OCI-LY7 (cell line): ENCODE measurements at regions not wholly inside any gene's neighbourhood (a gene's known extent, or its start where the extent isn't known, plus 50 kb on each side); places are given as distances from the start of the nearest gene placed in this dataset.

Source experiments
- BruUV-seq: library from RNA; stranded (reverse); fragments of 400-500 nt; replicated peaks from 2 replicates; lab custom pipeline; 2021; lab: Mats Ljungman, UMichigan
- CTCF ChIA-PET: fragments of 300-600 bp; sonication (Branson Sonifier 250); formaldehyde crosslinking; loops from one replicate; lab custom pipeline; 2022; ENCODE audit warnings: antibody characterized with exemption; ENCODE audit not compliant: unreplicated experiment; lab: Charles Lee
- POLR2A ChIA-PET: fragments of 300-600 bp; sonication (Branson Sonifier 250); formaldehyde crosslinking; loops from one replicate; lab custom pipeline; 2022; ENCODE audit warnings: antibody characterized with exemption; lab: Charles Lee
- DNase-seq: peaks from one replicate; pipeline ENCODE4 v3.0.0-alpha.2; 2015; ENCODE audit warnings: low spot score
- H2AFZ ChIP-seq: fragments of 200-600 bp; sonication (generic), shearing (Covaris generic); 2 replicates; pipeline ENCODE4 v1.6.1; 2014; ENCODE audit warnings: mild to moderate bottlenecking, antibody characterized with exemption, low read length, moderate library complexity
- H3K27ac ChIP-seq: fragments of 200-600 bp; sonication (generic); 2 replicates; pipeline ENCODE4 v1.5.1; 2014; ENCODE audit warnings: mixed run types, low read depth, mild to moderate bottlenecking, moderate library complexity, low read length, inconsistent platforms; ENCODE audit not compliant: poor library complexity, severe bottlenecking
- H3K36me3 ChIP-seq: fragments of 200-600 bp; sonication (generic); 2 replicates; pipeline ENCODE4 v1.6.1; 2014; ENCODE audit warnings: mild to moderate bottlenecking, antibody characterized with exemption, low read length, moderate library complexity, mixed read lengths; ENCODE audit not compliant: insufficient read depth
- H3K4me1 ChIP-seq: fragments of 200-600 bp; sonication (generic); 2 replicates; pipeline ENCODE4 v1.5.1; 2014; ENCODE audit warnings: mild to moderate bottlenecking, low read length; ENCODE audit not compliant: insufficient read depth, poor library complexity, severe bottlenecking
- H3K4me2 ChIP-seq: fragments of 200-600 bp; sonication (generic); 2 replicates; pipeline ENCODE4 v1.6.1; 2014; ENCODE audit warnings: mild to moderate bottlenecking, low read length
- H3K4me3 ChIP-seq: fragments of 200-600 bp; sonication (generic); 2 replicates; pipeline ENCODE4 v1.5.1; 2014; ENCODE audit warnings: mild to moderate bottlenecking, low read depth, low read length; ENCODE audit not compliant: poor library complexity, severe bottlenecking
- H3K79me2 ChIP-seq: fragments of 200-600 bp; sonication (generic); 2 replicates; pipeline ENCODE4 v1.6.1; 2016; ENCODE audit warnings: low read depth, mild to moderate bottlenecking, low read length, moderate library complexity, mixed read lengths; ENCODE audit not compliant: insufficient read depth
- H3K9me2 ChIP-seq: fragments of 200-600 bp; sonication (generic); 2 replicates; pipeline ENCODE4 v1.6.1; 2016; ENCODE audit warnings: mild to moderate bottlenecking, low read length, mixed read lengths; ENCODE audit not compliant: insufficient read depth
- H3K9me3 ChIP-seq: fragments of 200-600 bp; sonication (generic); 2 replicates; pipeline ENCODE4 v1.6.1; 2014; ENCODE audit warnings: mild to moderate bottlenecking, mixed run types, low read length, mixed read lengths
- H4K20me1 ChIP-seq: fragments of 200-600 bp; sonication (generic); 2 replicates; pipeline ENCODE4 v1.6.1; 2014; ENCODE audit warnings: mild to moderate bottlenecking, antibody characterized with exemption, low read length, moderate library complexity, mixed read lengths; ENCODE audit not compliant: insufficient read depth
- EZH2phosphoT487 ChIP-seq: fragments of 200-600 bp; sonication (generic); IDR thresholded peaks from 2 replicates; pipeline ENCODE4 v1.6.1; 2018; ENCODE audit warnings: low read depth, borderline replicate concordance, mild to moderate bottlenecking, mixed run types, antibody characterized with exemption, low read length, moderate library complexity, mixed read lengths
- intact Hi-C: fragments of 100-400 bp; cut with micrococcal nuclease; formaldehyde crosslinking; loops from one replicate; pipeline ENCODE4 v1.10.0; 2022; ENCODE audit not compliant: unreplicated experiment
- TF ChIP-seq, protein P1 (sequence below): fragments of 200-600 bp; sonication (generic); conservative IDR thresholded peaks from 2 replicates; pipeline ENCODE4 v1.5.1; 2014; ENCODE audit warnings: mild to moderate bottlenecking, antibody characterized with exemption, low read length, moderate library complexity, mixed read lengths

DNA sequence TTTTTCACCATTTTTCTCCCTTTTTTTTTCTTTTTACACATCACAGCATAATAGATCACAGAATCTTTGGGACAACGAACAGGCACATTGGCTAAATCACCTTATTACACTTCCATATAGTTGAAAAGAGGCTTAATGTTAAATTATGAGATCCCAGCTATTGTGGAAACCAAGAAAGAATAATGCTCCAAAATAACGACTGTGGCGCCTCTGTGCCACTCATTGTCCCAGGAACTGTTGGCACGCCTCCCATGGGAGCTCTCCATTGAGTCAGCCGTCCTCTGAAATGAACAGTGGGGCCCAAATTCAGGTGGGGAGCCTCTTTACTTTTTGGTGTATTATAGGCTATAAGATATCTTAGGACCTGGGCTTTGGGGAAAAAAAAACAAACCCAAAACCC, 82.2 kb upstream of the NFIB start:
- Histone ChIP-seq H2AFZ (no peak overlapping the region), H3K27ac (no peak overlapping the region), H3K4me3 (no peak overlapping the region), H3K4me2 (no peak overlapping the region), H4K20me1 (no peaks in the 10 kb centered on the region), H3K9me2 (0 out of 2 replicates have a peak, but pooled peaks cover 3% of the 10 kb centered on the region), H3K79me2 (no peaks in the 10 kb centered on the region), H3K9me3 (no peaks in the 10 kb centered on the region), H3K36me3 (no peaks in the 10 kb centered on the region), H3K4me1 (no peaks in the 10 kb centered on the region)
- CTCF ChIA-PET, result no interaction called here
- TF ChIP-seq EZH2phosphoT487, result no peak
- TF ChIP-seq, protein P1, sequence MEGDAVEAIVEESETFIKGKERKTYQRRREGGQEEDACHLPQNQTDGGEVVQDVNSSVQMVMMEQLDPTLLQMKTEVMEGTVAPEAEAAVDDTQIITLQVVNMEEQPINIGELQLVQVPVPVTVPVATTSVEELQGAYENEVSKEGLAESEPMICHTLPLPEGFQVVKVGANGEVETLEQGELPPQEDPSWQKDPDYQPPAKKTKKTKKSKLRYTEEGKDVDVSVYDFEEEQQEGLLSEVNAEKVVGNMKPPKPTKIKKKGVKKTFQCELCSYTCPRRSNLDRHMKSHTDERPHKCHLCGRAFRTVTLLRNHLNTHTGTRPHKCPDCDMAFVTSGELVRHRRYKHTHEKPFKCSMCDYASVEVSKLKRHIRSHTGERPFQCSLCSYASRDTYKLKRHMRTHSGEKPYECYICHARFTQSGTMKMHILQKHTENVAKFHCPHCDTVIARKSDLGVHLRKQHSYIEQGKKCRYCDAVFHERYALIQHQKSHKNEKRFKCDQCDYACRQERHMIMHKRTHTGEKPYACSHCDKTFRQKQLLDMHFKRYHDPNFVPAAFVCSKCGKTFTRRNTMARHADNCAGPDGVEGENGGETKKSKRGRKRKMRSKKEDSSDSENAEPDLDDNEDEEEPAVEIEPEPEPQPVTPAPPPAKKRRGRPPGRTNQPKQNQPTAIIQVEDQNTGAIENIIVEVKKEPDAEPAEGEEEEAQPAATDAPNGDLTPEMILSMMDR, result no peak
- DNase-seq, result no peak
- intact Hi-C loops, result no loop called here
- POLR2A ChIA-PET, result no interaction called here
- BruUV-seq, result no TSS peak

DNA sequence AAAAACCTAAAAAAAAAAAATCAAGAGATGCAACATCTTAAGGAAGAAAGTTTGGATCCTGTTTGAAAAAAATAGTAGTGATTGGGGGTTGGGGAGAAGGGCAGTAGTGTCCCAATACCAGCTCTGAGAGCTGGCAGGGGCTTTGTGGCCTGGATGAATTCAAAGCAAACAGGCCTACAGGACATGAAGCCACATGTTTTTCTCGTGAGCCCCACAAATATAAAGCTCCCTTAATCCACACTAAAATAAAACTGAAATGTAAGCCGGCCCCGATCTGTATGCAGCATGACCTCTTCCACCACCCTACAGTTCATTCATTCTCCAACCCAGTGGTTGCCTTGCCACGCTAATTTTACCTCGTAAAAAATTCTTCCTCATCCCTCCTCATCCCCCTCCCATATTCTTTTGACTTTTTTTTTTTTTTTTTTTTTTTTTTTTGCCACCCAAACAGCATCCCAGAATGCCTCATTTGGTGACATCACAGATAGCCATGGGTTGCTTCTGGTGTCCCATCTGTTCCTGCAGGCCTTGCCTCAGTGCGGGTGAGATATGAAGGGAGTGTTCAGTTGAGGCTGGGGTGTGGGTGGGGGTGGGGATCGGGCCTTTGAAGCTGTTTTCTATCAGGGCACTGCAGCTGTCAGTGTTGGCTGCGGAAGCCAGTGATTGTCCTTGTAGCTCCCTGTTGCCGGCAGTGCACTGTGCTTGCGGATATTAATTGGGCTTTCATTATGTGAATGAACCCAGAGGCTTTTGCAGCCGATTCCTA, 81.6 kb upstream of the NFIB start:
- Histone ChIP-seq H3K79me2 (no peaks in the 10 kb centered on the region), H2AFZ (no peak overlapping the region), H3K4me1 (no peaks in the 10 kb centered on the region), H3K4me2 (no peak overlapping the region), H3K9me2 (0 out of 2 replicates have a peak, but pooled peaks cover 3% of the 10 kb centered on the region), H3K36me3 (no peaks in the 10 kb centered on the region), H3K9me3 (no peaks in the 10 kb centered on the region), H4K20me1 (no peaks in the 10 kb centered on the region), H3K27ac (no peak overlapping the region), H3K4me3 (no peak overlapping the region)
- TF ChIP-seq EZH2phosphoT487, result no peak
- TF ChIP-seq, protein P1, result no peak
- intact Hi-C loops, result no loop called here
- no TSS peak for BruUV-seq
- DNase-seq, result no peak
- POLR2A ChIA-PET, result interaction anchor here (0.7 kb wide), 3 partner anchors 13 to 1655 kb away, joined by 5 to 8 read pairs (median 7); no protein-coding TSS in a partner anchor
- CTCF ChIA-PET, result no interaction called here

DNA sequence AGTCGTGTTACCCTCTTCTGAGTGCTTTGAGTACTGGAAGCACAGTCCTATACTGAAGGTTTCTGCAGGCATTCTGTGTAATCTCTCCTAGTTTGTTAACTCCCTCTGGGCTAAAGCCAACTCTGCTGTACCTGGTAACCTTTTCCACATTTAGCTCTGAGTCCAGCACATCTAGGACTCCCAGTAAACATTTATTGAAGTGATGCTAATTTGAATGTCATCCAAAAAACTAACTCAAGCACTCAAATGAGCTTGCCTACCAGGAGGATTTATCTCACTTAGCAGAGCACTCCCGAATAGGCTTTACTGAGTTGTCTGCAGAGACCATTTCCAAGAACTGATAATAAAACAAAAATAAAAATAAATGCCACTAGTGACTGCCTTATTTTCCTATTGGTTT, 79.5 kb upstream of the NFIB start:
- Histone ChIP-seq H3K4me1 (no peaks in the 10 kb centered on the region), H3K79me2 (no peaks in the 10 kb centered on the region), H3K4me2 (no peak overlapping the region), H3K9me3 (no peaks in the 10 kb centered on the region), H4K20me1 (no peaks in the 10 kb centered on the region), H3K9me2 (0 out of 2 replicates have a peak, but pooled peaks cover 3% of the 10 kb centered on the region), H3K4me3 (no peak overlapping the region), H3K36me3 (no peaks in the 10 kb centered on the region), H3K27ac (no peak overlapping the region), H2AFZ (no peak overlapping the region)
- DNase-seq, result no peak
- TF ChIP-seq EZH2phosphoT487, result no peak
- TF ChIP-seq, protein P1, result no peak
- ChIA-PET POLR2A (interaction anchor here (0.6 kb wide), 1 partner anchor 79 kb away, joined by 3 read pairs; the partner anchor contains the start of gene NFIB), CTCF (no interaction called here)
- BruUV-seq, result no TSS peak
- intact Hi-C loops, result no loop called here
